ENCODE measurements at regions not wholly inside any gene's neighbourhood (a gene's known extent, or its start where the extent isn't known, plus 50 kb on each side); places are given as distances from the start of the nearest gene placed in this dataset.

DNA sequence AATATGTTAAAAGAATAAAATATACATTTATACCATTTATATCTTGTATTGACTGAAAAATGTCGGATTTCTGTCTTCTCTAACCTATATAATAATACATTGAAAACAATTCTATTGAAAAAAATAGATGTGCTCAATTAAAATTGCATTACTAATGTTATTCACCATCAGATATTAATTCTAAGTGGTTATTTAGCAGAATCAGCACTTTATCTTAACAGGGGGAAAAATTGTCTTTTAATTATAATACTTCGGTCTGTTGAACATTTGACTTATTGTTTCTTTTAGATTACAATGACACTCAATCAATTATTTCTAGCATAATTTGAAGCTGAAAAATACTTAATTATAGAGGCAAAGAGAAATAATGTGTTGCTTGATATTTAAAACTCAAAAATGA lies 220.3 kb downstream of the PABPC4L start:
- TF ChIP-seq, protein P1, sequence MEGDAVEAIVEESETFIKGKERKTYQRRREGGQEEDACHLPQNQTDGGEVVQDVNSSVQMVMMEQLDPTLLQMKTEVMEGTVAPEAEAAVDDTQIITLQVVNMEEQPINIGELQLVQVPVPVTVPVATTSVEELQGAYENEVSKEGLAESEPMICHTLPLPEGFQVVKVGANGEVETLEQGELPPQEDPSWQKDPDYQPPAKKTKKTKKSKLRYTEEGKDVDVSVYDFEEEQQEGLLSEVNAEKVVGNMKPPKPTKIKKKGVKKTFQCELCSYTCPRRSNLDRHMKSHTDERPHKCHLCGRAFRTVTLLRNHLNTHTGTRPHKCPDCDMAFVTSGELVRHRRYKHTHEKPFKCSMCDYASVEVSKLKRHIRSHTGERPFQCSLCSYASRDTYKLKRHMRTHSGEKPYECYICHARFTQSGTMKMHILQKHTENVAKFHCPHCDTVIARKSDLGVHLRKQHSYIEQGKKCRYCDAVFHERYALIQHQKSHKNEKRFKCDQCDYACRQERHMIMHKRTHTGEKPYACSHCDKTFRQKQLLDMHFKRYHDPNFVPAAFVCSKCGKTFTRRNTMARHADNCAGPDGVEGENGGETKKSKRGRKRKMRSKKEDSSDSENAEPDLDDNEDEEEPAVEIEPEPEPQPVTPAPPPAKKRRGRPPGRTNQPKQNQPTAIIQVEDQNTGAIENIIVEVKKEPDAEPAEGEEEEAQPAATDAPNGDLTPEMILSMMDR (IDR thresholded peaks at IDR 0.05) = no peak
- TF ChIP-seq, protein P2, sequence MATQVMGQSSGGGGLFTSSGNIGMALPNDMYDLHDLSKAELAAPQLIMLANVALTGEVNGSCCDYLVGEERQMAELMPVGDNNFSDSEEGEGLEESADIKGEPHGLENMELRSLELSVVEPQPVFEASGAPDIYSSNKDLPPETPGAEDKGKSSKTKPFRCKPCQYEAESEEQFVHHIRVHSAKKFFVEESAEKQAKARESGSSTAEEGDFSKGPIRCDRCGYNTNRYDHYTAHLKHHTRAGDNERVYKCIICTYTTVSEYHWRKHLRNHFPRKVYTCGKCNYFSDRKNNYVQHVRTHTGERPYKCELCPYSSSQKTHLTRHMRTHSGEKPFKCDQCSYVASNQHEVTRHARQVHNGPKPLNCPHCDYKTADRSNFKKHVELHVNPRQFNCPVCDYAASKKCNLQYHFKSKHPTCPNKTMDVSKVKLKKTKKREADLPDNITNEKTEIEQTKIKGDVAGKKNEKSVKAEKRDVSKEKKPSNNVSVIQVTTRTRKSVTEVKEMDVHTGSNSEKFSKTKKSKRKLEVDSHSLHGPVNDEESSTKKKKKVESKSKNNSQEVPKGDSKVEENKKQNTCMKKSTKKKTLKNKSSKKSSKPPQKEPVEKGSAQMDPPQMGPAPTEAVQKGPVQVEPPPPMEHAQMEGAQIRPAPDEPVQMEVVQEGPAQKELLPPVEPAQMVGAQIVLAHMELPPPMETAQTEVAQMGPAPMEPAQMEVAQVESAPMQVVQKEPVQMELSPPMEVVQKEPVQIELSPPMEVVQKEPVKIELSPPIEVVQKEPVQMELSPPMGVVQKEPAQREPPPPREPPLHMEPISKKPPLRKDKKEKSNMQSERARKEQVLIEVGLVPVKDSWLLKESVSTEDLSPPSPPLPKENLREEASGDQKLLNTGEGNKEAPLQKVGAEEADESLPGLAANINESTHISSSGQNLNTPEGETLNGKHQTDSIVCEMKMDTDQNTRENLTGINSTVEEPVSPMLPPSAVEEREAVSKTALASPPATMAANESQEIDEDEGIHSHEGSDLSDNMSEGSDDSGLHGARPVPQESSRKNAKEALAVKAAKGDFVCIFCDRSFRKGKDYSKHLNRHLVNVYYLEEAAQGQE (IDR thresholded peaks at IDR 0.05; ENCODE audit: insufficient read depth in 1 of 2, low read depth in 2 of 2, low read length in 1 of 2) = no peak
- no peak for TF ChIP-seq POLR2AphosphoS5 (IDR thresholded peaks at IDR 0.05; ENCODE audit: low read depth, low read length)
- TF ChIP-seq TCF7L2 (IDR thresholded peaks at IDR 0.05; ENCODE audit: low read depth, low read length) = no peak
- no peak for TF ChIP-seq SIN3A (IDR thresholded peaks at IDR 0.05; ENCODE audit: borderline replicate concordance, insufficient read depth, low read depth, low read length)

Measured in Panc1 (cell line).